GM18951 (cell line): ENCODE measurements at regions not wholly inside any gene's neighbourhood (a gene's known extent, or its start where the extent isn't known, plus 50 kb on each side); places are given as distances from the start of the nearest gene placed in this dataset.
"Not testable (repeated sequence)": the region's sequence is repeated elsewhere in the genome, so short reads cannot be mapped to it uniquely, and the experiment has no call there.

Experiments used
- POLR2A ChIP-seq: IDR thresholded peaks from 4 replicates; pipeline ENCODE4 v1.6.1; 2011; ENCODE audit warnings: mild to moderate bottlenecking; ENCODE audit not compliant: insufficient read length, insufficient read depth; ENCODE audit errors: extremely low read depth
- in situ Hi-C: fragments of 300-500 bp; cut with MboI; formaldehyde crosslinking; loops from one replicate; pipeline ENCODE4 v1.12.0; 2022; ENCODE audit warnings: low sequenced_read_pairs, mixed read lengths, inconsistent platforms; ENCODE audit not compliant: unreplicated experiment

GRCh38 chr11:24234822-24235508, 261.9 kb upstream of the LUZP2 start:
- in situ Hi-C loops: no loop called here

GRCh38 chr11:24238771-24239645, 257.8 kb upstream of the LUZP2 start:
- in situ Hi-C loops: no loop called here
- TF ChIP-seq POLR2A: no peak

More at GRCh38 chr11:24234822-24235508, 261.9 kb upstream of the LUZP2 start:
- TF ChIP-seq POLR2A: no peak

- no peak for TF ChIP-seq POLR2A
- in situ Hi-C loops: no loop called here
Measured at GRCh38 chr11:24239930-24240329, 256.9 kb upstream of the LUZP2 start.

- in situ Hi-C loops: no loop called here
- no peak for TF ChIP-seq POLR2A
Measured at GRCh38 chr11:24240496-24241175, 256.2 kb upstream of the LUZP2 start.

GRCh38 chr11:24246715-24247114, 250.1 kb upstream of the LUZP2 start:
- TF ChIP-seq POLR2A: no peak
- in situ Hi-C loops: no loop called here

- in situ Hi-C loops: no loop called here
- TF ChIP-seq POLR2A: no peak
Measured at GRCh38 chr11:24247846-24248245, 249.0 kb upstream of the LUZP2 start.

GRCh38 chr11:24249921-24250320, 246.9 kb upstream of the LUZP2 start:
- no peak for TF ChIP-seq POLR2A
- in situ Hi-C loops: no loop called here

GRCh38 chr11:24253237-24253760, 243.6 kb upstream of the LUZP2 start:
- in situ Hi-C loops: no loop called here

GRCh38 chr11:24264868-24265267, 232.0 kb upstream of the LUZP2 start:
- in situ Hi-C loops: no loop called here
- no peak for TF ChIP-seq POLR2A

More at GRCh38 chr11:24253237-24253760, 243.6 kb upstream of the LUZP2 start:
- no peak for TF ChIP-seq POLR2A

GRCh38 chr11:24267014-24267413, 229.8 kb upstream of the LUZP2 start:
- no peak for TF ChIP-seq POLR2A
- in situ Hi-C loops: no loop called here

- in situ Hi-C loops: no loop called here
- no peak for TF ChIP-seq POLR2A
Measured at GRCh38 chr11:24271798-24272197, 225.1 kb upstream of the LUZP2 start.

- in situ Hi-C loops: not testable (repeated sequence)
Measured at GRCh38 chr11:24274214-24274781, 222.6 kb upstream of the LUZP2 start.

- in situ Hi-C loops: no loop called here
- TF ChIP-seq POLR2A: no peak
Measured at GRCh38 chr11:24286238-24286637, 210.6 kb upstream of the LUZP2 start.
